Stimulated activated CD4-positive, alpha-beta T cell treated with anti-CD3 and anti-CD28 coated beads, TNF-alpha, amount 100 ng/mL, for 24 hours (primary cell): ENCODE measurements at regions not wholly inside any gene's neighbourhood (a gene's known extent, or its start where the extent isn't known, plus 50 kb on each side); places are given as distances from the start of the nearest gene placed in this dataset.
"Not testable (repeated sequence)": the region's sequence is repeated elsewhere in the genome, so short reads cannot be mapped to it uniquely, and the experiment has no call there.

Experiments used
- DNase-seq, 3 experiments: peaks; one replicate each; pipeline ENCODE4 v3.0.0-alpha.2; 2020; ENCODE audit warnings: low read depth in 3 of 3

DNA sequence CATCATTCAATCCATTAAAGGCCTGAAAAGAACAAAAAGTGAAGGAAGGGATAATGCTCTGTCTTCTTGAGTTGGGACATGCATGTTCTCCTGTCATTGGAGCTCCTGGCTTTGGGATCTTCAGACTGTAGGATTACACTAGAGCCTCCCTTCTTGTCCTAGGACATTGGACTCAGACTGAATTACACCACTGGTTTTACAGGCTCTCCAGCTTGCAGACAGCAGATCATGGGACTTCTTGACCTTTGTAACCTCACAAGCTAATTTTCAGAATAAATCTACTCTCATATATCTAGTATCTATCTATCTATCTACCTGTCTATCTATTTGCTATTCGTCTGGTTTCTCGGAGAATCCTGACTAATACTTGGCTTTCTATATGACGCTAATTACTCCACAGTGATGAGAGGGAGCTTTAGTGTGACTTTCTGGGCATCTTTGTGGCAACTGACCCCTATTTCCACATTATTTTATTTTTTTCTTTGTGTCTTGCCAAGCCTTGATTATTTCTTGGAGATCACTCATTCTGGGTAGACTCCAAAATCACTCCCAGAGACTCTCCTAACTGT lies 151.9 kb upstream of the ZNF184 start:
- no peak for DNase-seq

DNA sequence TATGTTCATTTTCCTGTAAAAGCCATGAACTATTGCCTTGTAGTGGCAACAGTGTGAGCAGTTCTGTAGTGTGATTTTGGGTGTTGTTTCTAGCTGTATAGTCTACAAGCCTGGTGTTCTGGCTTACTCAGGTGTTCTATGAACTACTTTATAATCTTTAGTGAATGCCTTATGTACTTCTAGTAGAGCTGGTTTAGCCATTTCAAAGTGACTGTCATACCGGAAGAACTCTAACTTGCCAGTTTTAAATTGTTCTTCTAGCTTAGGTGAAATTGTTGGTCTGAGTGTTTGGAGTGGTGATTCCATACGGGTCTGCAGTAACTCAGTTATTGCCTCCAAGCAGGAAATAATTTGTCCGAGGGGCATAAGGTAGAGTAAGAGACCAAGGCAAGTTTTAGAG lies 150.2 kb upstream of the ZNF184 start:
- no peak for DNase-seq

DNA sequence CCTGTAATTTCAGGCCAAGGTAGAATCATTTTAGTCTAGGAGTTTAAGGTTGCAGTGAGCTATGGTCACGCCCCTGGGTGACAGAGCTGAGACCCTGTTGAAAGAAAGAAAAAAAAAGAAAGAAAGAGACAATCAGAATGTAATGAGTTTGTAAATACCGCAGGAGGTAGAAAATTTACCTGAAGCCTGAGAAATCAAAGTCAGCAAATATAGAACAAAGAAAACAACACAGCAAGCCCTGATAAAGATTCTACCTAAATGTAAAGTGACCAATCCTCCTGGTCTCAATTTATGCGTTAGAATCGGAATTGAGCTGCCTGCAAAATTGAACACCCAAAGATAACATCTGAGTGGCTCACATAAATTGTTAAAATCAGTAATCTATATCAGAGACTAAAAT lies 146.5 kb upstream of the ZNF184 start:
- DNase-seq, result no peak

DNA sequence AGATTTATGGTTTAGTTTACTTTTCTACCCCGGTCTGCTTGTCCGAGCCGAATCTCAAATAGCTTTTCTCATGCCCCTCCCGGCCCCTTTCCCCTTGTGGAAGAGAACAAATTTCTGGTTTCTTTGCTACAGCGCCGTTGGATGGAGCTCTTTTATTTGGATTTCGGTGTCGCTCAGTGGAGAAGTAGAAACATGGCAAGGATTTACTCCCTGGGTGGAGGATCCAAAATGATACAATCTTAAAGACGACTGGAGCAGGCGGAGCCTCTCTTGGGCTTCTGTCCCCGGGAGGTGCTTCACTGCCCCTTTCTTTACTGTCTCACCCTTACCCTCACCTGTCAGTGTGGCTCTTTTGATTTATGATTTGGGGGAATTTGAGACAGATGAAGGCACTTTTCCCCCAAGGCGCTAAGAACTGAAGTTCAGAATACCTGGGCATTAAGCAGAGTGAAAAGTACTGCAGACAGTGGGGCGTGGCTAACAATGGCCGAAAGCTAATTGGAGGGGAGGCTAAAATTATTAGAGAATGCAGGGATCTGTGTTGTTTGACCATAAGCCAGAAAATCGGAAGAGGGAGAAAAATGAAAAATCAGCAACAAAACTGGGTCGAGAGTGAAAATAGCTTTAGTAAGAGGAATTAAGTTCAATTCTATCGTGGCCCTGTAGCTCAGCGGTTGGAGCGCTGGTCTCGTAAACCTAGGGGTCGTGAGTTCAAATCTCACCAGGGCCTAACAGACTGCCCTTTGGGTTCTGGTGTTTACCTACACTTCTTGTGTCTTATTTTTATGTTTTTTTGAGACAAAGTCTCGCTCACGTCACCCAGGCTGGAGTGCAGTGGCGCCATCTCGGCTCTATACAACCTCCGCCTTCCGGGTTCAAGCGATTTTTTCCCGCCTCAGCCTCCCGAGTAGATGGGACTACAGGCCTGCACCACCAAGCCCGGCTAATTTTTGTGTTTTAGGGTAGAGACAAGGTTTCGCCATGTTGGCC lies 145.1 kb upstream of the ZNF184 start:
- peak in 1 of 3 experiments; percentile 6 for DNase-seq

DNA sequence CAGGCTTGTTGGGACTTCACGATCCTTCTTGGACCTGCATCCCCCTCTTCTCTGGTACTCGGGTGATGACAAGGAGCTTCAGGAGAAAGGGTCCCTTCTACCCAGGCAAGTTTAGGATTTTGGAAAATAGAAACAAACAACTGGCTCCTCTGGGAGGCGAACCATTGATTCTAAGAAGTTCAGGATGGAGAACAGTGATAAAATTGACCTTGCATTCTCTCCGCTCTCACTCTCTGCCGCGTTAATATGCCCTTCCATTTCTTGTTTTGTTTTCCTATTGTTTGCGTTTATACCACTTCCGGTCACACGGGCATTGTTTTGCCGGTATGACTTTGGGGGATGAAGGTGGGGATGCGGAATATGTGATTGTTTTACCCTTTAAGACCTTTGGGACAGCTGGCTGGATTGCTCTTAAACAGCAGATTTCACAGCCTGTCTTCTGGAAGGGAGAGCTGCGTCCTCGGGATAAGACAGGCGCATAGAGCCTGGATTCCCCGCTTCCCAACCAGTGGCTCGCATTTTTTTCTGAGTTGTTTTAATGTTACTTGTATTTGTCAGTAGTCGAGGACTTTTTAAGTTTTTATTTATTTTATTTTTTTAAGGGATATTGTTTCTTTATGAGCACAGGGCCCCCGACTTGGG lies 144.3 kb upstream of the ZNF184 start:
- DNase-seq, result no peak

DNA sequence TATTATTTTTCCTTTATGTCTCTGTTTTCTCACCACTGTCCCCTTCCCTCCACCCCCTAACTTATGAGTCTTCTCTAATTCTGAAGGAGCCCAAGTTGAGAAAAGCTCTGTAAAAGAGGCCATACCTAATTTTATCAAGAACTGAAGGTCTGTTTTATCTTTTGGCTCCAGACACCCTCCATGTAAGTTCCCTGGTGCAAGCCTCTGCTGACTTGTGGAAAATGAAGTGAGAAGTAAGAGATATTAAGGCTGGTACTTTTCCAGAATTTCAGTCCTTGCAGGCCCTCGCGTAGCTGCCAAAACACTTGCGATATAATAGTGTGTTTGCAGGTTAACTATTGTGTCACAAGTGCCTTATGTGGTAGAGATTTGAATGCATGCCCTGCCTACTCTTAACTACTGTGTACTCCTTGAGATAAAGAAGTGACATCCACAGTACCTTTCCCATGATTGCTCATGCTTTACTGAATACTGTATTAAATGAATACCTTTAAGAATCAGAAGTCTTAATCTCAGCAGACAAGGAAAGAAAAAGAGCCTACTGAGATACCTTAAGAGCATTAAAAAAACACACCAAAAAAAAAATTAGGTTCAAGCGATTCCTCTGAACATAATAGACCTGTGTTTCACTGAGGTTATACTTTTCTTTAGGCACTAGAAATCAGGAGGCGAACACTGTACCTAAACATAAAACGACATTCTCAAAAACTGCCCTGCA lies 143.6 kb upstream of the ZNF184 start:
- no peak for DNase-seq

DNA sequence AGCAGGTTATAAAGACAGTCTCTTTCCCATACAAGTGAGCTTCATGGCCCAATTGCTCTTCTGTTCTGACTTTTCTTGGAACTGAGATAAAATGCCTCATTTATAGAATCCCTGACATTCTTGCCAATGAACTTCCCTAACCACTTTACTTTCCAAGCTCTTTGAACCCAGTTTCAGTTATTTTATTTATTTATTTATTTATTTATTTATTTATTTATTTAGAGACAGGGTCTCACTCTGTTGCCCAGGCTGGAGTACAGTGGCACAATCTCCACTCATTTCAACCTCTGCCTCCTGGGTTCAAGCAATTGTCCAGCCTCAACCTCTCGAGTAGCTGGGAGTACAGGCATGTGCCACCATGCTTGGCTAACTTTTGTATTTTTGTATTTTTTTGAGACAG lies 138.5 kb upstream of the ZNF184 start:
- DNase-seq, result no peak

DNA sequence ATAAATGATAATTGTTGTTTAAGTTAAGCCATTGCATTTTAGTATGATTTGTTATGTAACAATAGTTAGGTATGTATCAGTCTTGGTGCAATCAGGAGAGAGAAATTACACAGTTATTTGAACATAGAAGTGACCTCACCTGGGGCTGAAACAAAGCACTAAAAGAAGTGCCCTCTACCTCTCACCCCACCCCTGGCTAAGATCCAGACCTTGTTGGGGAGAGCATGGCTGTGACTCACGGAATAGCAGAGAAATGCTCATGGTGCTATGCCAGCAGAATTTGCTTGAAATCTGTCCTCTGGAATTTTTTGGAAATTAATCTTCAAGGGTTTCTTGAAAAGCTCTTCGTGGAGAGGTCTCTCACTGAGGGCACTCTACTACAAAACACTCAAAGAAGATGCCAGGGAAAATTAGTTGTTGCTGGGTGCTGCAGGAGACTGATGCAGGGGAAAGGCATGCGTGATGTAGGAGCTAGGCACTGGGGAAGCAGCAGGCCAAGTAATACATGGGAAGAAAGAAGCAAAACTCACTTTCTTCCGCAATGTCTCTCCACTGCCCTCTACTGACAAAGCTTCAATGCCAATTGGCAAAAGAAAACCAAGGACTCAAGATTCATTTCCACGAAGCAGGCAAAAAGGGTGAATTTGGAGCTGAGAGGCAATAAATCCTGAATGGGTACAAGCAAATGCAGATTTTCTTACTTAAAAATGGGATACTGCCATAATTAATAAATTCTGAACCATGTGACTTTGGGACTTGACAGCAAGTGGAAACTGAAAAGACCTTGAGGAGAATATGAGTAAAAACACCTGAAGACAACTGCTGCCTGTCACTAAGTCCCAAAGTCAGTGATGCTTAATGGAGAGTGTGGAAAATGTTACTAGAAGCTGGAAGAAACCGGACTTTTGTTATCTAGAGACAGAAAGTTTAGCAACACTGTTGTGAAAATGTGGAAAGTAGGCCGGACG lies 136.3 kb upstream of the ZNF184 start:
- DNase-seq, result no peak

DNA sequence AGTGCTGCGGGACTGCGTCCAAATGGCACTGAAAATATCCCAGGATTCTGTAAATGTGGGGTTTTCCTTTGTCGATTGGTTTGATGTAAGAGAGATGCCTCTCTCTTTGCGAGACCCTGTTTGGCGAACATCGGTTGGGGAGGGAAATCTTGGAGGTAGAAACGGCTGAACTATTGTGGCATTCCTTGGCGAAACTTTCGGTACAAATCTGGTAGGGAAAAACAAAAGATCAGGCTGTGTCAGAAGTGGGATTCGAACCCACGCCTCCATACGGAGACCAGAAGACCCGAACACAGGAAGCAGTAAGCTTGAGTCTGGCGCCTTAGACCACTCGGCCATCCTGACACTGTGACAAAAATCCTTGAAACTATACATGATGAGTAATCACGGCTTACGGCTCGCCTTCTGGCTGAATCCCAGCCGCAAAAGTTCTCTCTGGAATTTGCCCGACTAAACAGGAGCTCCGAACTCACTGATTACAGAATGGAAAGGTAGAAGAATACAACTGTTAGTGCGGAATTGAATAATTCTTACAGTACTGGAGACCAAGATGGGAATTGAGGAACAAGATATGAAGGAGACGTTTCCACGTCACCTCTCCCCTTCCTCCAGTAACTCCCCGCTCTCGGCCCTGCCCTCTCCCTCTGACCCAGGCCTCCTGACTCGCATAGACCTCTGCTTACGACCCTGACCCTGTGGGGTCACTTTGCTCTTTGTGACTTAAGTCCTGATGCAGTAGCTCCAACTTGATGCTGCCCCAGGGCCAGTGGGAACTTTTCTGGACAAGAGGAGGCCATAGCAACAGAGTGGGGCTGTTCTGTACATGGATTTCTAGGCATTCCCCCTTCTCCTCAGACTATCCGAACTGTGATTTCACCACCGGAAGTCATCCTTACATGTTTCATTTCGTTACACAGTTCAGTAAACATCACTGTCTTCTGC lies 132.8 kb upstream of the ZNF184 start:
- no peak for DNase-seq

DNA sequence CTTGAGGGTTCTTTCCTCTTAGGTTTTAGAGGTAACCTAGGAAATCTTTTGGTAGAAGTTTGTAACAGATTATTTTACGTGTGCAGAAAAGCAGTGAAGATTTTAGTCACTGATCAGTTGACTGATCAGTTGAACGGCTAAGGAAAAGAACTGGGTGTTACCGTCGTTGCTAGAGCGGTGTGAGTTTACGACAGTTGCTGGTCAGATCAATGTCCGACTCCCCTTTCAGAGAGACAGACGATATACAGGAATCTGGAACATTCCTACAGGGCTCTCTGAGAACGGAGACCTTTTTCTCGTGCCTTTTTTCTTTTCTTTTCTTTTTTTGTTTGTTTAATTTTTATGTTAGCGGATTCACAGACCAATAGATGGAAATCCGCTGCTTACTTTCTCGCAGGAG lies 132.1 kb upstream of the ZNF184 start:
- no peak for DNase-seq

DNA sequence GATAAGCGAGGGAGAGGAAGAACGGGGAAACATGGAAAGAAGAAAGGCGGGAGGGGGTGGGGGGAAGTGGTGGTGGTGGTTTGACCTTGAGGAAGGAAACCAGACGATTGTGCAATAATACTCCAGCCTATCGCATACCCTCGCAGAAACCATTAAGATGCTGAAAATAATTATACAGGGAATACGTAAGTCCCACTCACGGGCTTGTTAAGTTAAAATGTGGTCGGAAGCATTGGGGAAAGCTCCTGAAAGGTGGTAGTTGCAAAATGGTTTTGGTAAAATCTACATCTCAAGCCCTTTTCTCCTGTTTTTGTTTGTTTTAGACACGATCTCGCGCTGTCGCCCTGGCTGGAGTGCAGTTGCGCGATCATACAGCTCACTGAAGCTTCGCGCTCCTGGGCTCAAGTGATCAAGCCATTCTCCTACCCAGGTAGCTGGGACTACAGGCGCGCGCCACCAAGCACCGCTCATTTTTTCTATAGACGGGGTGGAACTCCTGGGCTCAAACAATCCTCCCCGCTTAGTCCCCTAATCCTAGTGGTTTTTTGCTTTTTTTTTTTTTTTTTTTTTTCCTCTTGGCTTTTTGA lies 128.9 kb upstream of the ZNF184 start:
- DNase-seq, result no peak

DNA sequence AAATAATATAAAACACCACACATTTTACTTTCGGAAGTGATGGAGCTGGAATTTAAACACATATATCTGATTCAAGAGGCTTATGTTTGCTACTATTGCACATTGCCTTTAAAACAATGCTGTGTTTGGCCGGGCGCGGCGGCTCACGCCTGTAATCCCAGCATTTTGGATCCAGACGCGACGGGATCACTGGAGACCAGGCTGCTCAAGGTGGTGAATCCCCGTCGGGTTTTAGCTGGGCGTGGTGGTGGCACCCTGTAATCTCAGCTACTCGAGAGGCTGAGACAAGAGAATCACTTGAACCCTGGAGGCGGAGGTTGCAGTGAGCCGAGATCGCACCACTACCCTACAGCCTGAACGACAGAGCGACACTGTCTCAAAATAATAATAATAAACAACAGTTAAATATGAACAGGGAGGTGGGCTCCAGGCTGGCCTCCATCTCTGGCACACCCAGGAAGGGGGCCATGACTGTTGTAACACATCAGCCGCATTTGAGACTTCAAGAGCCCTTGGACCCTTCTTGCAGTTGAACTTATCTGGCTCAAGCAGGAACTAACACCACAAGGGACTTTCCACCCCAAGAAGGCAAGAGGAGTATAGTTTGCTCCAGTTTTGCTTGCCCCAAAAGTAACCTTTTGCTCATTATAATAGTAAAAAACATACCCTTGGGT lies 127.1 kb upstream of the ZNF184 start:
- DNase-seq, result no peak

DNA sequence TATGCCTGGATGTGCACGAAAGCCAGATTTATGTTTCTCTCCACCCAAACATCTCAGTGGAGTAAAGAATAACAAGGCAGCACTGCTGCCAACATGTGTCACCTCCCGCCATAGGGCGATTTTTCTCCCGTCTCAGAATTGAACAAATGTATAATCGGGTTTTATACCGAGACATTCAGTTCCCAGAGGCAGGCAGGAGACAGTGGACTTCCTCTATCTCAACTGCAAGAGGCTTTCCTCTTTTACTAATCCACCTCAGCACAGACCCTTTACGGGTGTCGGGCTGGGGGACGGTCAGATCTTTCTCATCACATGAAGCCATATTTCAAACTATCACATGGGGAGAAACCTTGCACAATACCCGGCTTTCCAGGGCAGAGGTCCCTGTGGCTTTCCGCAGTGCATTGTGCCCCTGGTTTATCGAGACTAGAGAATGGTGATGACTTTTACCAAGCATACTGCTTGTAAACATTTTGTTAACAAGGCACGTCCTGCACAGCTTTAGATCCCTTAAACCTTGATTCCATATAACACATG lies 124.2 kb upstream of the ZNF184 start:
- DNase-seq, result not testable (repeated sequence)

DNA sequence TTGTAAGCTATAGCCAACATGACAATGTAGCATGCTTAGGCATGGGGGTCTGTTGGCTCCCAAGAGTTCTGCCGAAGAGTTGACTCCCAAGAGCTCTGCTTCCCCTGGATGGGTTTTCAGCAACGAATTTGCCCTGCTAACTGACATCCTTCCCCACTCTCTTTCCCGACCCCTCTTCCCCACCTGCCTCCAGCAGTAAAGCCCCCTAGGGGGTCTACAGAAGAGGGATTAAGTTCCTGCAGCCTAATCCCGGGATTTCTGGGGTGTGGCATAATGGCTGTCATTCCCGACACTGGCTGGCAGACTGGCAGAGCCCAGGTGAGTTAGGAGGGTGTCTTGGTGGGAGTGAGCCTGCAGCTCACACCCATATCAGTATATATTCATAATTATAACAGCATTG lies 121.0 kb upstream of the ZNF184 start:
- no peak for DNase-seq

DNA sequence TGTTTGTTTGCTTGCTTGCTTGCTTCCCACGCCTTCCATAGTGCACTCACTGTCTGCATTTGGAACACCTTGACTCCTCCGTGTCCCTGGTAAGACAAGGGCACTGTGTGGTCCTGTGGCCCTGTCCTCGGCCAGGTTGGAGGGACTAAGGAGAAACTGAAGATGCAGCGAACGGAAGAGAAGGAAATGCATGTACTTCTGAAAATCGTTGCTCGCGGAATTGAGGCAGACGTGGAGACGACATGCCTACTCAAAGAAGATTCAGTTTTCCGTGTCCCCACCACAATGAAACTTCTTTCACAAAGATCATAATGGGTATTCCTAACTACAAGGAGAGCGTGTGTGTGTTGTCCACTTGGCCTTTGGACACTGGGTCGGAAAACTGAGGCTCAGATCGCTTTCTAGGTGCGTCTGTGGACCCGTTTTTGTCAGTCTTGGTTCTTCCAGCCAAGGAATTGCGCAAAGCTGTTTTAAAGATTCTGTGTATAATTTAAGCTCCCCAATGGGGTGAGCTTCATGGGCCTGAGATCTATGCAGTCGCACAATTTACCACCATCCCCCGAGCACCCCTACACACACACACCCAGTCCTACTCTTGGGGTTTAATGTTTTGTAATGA lies 120.4 kb upstream of the ZNF184 start:
- DNase-seq, result no peak

DNA sequence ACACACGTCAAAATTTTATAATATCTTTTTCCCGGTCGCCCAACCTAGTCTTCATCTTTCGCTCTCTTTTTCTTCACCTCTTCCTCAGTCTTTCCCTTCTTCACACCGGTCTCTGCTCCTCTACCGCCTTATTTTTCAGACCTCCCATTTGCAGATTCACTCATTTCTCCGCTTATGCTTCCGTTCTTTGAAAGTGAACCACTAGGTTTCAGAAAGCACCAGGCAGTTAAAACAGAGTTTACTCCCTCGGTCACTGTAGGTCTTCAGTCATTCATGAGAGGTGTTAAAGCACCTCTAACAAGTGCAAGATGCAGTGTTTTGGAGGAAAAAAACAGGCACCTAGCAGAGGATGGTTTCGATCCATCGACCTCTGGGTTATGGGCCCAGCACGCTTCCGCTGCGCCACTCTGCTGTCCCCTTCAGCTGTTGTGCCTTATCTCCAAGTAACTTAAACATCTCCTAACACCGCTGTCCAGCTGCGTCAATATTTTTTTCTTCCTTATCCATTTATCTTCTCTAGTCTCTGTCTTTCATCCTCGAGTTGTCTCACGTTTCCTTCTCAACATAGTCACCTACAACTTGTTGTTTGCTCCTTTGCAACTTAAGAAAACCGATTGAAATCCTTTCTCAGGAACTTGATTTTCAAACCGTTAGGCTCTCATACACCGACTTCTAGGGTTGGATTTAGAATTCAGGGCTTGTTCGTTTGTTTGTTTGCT lies 119.7 kb upstream of the ZNF184 start:
- DNase-seq, result peak in 2 of 3 experiments; percentile 32 to 41

DNA sequence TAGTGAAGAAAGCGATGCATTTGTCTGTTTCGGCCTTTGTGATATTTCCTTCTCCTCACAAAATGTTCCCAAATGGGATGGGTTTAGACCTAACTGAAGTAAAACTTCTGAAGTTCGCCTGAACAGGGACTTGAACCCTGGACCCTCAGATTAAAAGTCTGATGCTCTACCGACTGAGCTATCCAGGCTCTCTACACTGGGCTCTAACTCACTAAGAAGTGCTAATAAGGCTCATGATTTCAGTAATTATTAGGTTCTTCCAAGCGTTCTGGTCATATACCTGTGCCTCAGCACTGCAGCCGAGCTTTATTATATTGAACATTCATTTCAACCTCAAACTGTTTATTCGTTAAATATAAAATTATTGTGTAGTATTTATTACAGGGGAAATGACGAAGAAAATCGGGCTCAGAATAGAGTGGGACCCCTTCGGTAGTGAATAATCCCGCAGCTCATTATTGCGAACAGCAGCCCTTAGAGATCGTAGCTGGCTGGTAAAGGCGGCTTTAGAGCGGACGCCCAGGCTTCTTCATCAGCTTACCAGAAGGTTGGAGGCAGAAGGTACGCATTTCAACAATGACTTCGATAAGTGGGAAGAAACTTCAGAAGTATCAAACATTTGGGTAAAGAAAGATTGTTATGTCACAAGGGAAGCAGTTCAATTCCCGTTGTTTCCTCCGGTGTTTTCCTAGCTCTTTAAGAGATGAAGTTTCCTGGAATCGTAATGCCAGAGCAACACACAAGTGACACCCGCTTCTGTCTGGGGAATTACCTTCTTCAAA lies 119.0 kb upstream of the ZNF184 start:
- DNase-seq, result no peak
